ENCODE measurements at regions not wholly inside any gene's neighbourhood (a gene's known extent, or its start where the extent isn't known, plus 50 kb on each side); places are given as distances from the start of the nearest gene placed in this dataset.

DNA sequence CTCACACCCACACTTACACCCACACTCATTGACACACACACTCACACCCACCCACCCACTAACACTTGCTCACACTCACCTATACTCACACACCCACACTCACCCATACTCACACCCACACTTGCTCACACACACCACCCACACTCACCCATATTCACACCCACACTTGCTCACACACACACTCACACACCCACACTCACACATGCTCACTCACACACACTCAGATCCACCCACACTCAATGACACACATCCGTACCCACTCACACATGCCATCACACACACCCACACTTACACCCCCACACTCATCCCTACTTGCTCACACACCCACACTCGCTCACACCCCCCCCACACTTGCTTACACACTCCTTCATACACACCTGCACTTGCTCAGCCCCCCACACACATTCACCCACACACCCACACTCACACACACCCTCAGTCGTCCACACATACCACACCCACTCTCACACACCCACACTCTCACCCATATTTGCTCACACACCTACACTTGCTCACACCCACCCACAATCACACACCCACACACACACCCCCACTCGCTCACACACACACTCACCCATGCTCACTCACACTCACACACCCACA lies 321.1 kb upstream of the N4BP1 start:
- no peak for DNase-seq (ENCODE audit: extremely low read depth, low read depth)
- no peak for TF ChIP-seq CTCF (IDR thresholded peaks at IDR 0.05; ENCODE audit: low read depth, low read length)

- no peak for DNase-seq (ENCODE audit: extremely low read depth, low read depth)
- no peak for TF ChIP-seq CTCF (IDR thresholded peaks at IDR 0.05; ENCODE audit: low read depth, low read length)
Measured at GRCh38 chr16:48919791-48920190, 309.8 kb upstream of the N4BP1 start.

GRCh38 chr16:48918520-48919258 lies 308.7 kb upstream of the N4BP1 start:
- TF ChIP-seq CTCF (IDR thresholded peaks at IDR 0.05; ENCODE audit: low read depth, low read length) = no peak
- no peak for DNase-seq (ENCODE audit: extremely low read depth, low read depth)

DNA sequence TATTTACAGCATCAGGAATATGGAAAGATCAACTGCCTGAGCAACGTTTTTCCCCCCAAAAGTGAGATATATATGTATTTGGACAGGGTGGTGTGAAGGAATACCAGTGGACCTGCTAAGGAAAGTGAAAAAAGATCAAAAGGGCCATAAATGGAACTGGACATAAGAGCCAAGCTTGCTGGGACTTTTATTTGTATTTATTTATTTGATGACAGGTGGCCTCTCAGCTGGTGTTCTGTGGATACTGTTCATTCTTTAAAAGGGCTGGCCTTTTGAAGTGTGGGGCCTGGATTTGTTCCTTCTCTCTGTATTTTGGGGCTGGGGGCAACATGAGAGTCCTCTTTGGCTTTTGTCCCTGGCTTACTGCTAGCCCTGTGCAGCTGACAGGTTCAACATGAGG lies 306.6 kb upstream of the N4BP1 start:
- no peak for TF ChIP-seq CTCF (IDR thresholded peaks at IDR 0.05; ENCODE audit: low read depth, low read length)
- no peak for DNase-seq (ENCODE audit: extremely low read depth, low read depth)

DNA sequence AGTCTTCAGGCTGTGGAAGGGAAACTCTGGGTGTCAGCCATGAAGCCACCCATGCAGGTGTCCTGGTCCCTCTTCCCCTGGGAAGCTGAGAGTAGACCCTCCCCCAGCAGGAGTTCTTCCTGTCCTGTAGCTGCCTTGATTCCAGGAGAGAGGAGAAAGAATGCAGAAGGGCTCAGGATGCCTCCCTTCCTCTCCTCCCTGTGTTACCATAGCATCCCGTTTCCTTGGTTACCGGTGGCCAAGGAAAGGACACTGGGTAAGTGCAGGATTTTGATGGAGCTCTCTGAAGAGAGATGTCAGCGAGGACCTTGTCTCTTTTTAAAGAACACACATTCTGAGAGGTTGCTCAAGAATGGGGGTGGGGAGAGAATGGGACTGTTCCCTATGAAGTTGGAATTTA lies 304.1 kb upstream of the N4BP1 start:
- no peak for TF ChIP-seq CTCF (IDR thresholded peaks at IDR 0.05; ENCODE audit: low read depth, low read length)
- no peak for DNase-seq (ENCODE audit: extremely low read depth, low read depth)

GRCh38 chr16:48913384-48913783 lies 303.4 kb upstream of the N4BP1 start:
- DNase-seq (ENCODE audit: extremely low read depth, low read depth) = no peak
- no peak for TF ChIP-seq CTCF (IDR thresholded peaks at IDR 0.05; ENCODE audit: low read depth, low read length)

GRCh38 chr16:48912360-48912759 lies 302.4 kb upstream of the N4BP1 start:
- no peak for TF ChIP-seq CTCF (IDR thresholded peaks at IDR 0.05; ENCODE audit: low read depth, low read length)
- no peak for DNase-seq (ENCODE audit: extremely low read depth, low read depth)
